GM12878 (cell line): ENCODE measurements at regions not wholly inside any gene's neighbourhood (a gene's known extent, or its start where the extent isn't known, plus 50 kb on each side); places are given as distances from the start of the nearest gene placed in this dataset.
A peak's percentile ranks its signal among the peaks of the same experiment; 100 is the strongest.

ENCODE experiments used
- ATAC-seq: fragments of 200-7000 bp; cut with Tn5 transposase; 3 replicates; pipeline ENCODE4 v1.9.1; 2020; ENCODE audit warnings: mild to moderate bottlenecking, moderate library complexity
- BruUV-seq: library from RNA; stranded (reverse); fragments of 400-500 nt; replicated peaks from 2 replicates; lab custom pipeline; 2021; lab: Mats Ljungman, UMichigan
- CTCF ChIA-PET: fragments of 300-600 bp; sonication (Branson Sonifier 250); formaldehyde crosslinking; extraction: SDS; loops from one replicate; lab custom pipeline; 2021; ENCODE audit warnings: inconsistent platforms; lab: Yijun Ruan, JAX
- POLR2A ChIA-PET: fragments of 350-600 bp; formaldehyde crosslinking; extraction: SDS; loops from one replicate; lab custom pipeline; 2021; ENCODE audit warnings: inconsistent platforms; lab: Charles Lee
- RAD21 ChIA-PET: fragments of 300-600 bp; sonication (Branson Sonifier 250); formaldehyde crosslinking; loops from one replicate; lab custom pipeline; 2023; ENCODE audit warnings: antibody characterized with exemption; ENCODE audit not compliant: unreplicated experiment; lab: Charles Lee
- SMC1A ChIA-PET: fragments of 300-600 bp; sonication (Branson Sonifier 250); formaldehyde crosslinking; loops from one replicate; lab custom pipeline; 2023; ENCODE audit not compliant: unreplicated experiment, uncharacterized antibody; lab: Charles Lee
- DNase-seq: peaks from one replicate; pipeline ENCODE4 v3.0.0-alpha.2; 2011; ENCODE audit warnings: low read depth, low spot score
- FAIRE-seq: peaks from 3 replicates; lab custom pipeline; 2011; peaks lifted over from hg19 to GRCh38; lab: Jason Lieb, UNC
- H2AFZ ChIP-seq: 2 replicates; pipeline ENCODE4 v1.6.0; 2011; ENCODE audit warnings: low read depth, low read length, control low read depth; ENCODE audit not compliant: control insufficient read depth
- H3K27ac ChIP-seq: 2 replicates; pipeline ENCODE4 v1.5.1; 2011; ENCODE audit warnings: control low read depth; ENCODE audit not compliant: control insufficient read depth, insufficient read depth
- H3K27me3 ChIP-seq, 2 experiments: replicated peaks in 1 of 2; 2 replicates each; pipeline versions ENCODE4 v1.6.0 to v1.6.1; 2011; ENCODE audit warnings: low read length in 1 of 2; ENCODE audit not compliant: control insufficient read depth in 2 of 2, insufficient read depth in 2 of 2
- H3K36me3 ChIP-seq, 2 experiments: 2 replicates each; pipeline ENCODE4 v1.5.1; 2011; ENCODE audit warnings: low read length in 1 of 2; ENCODE audit not compliant: control insufficient read depth in 2 of 2, insufficient read depth in 2 of 2
- H3K4me1 ChIP-seq: 2 replicates; pipeline ENCODE4 v1.6.1; 2011; ENCODE audit warnings: mild to moderate bottlenecking, low read length, moderate library complexity, mixed read lengths; ENCODE audit not compliant: control insufficient read depth, insufficient read depth
- H3K4me2 ChIP-seq: 2 replicates; pipeline ENCODE4 v1.6.0; 2011; ENCODE audit warnings: control low read depth; ENCODE audit not compliant: control insufficient read depth, insufficient read depth
- H3K4me3 ChIP-seq: fragments of 200-600 bp; sonication (generic); 2 replicates; pipeline ENCODE4 v1.5.1; 2016
- H3K79me2 ChIP-seq: 2 replicates; pipeline ENCODE4 v1.6.0; 2011; ENCODE audit warnings: low read length; ENCODE audit not compliant: control insufficient read depth, insufficient read depth
- H3K9ac ChIP-seq: 2 replicates; pipeline ENCODE4 v1.8.0; 2011; ENCODE audit warnings: low read length, control low read depth, mixed read lengths; ENCODE audit not compliant: control insufficient read depth, insufficient read depth
- H3K9me3 ChIP-seq: replicated peaks from 3 replicates; pipeline ENCODE4 v1.5.1; 2011; ENCODE audit warnings: mild to moderate bottlenecking, low read length; ENCODE audit not compliant: control insufficient read depth, insufficient read depth
- H4K20me1 ChIP-seq: 2 replicates; pipeline ENCODE4 v1.6.0; 2011; ENCODE audit not compliant: control insufficient read depth, insufficient read depth
- DPF2 ChIP-seq: fragments of 450-650 bp; IDR thresholded peaks from 2 replicates; pipeline ENCODE4 v1.6.1; 2017; ENCODE audit warnings: mild to moderate bottlenecking
- EED ChIP-seq: sonication (generic); IDR thresholded peaks from 2 replicates; pipeline ENCODE4 v1.6.1; 2016; ENCODE audit warnings: antibody characterized with exemption, low read depth
- EGR1 ChIP-seq, 2 experiments: IDR thresholded peaks; 1 replicate in 1 of 2; 2 replicates in 1 of 2; pipeline ENCODE4 v1.6.1; 2011 to 2012; ENCODE audit warnings: low read depth in 2 of 2, low read length in 2 of 2, borderline replicate concordance in 1 of 2, mild to moderate bottlenecking in 1 of 2, moderate library complexity in 1 of 2
- EP300 ChIP-seq, 2 experiments: fragments of 150-350 bp in 1 of 2; IDR thresholded peaks; 2 replicates each; pipeline ENCODE4 v1.6.1; 2011 to 2012; ENCODE audit warnings: low read depth in 2 of 2, low read length in 2 of 2, borderline replicate concordance in 1 of 2, improper control_type of control experiment in 1 of 2, inconsistent platforms in 1 of 2; ENCODE audit not compliant: control insufficient read depth in 1 of 2
- NFIC ChIP-seq: IDR thresholded peaks from 2 replicates; pipeline ENCODE4 v1.6.1; 2012; ENCODE audit warnings: low read depth, mild to moderate bottlenecking, inconsistent platforms, low read length, moderate library complexity
- POU2F2 ChIP-seq: IDR thresholded peaks from 3 replicates; pipeline ENCODE4 v1.6.1; 2011; ENCODE audit warnings: low read depth, mild to moderate bottlenecking, low read length, borderline replicate concordance
- SIX5 ChIP-seq: IDR thresholded peaks from 2 replicates; pipeline ENCODE4 v1.6.1; 2011; ENCODE audit warnings: mild to moderate bottlenecking, low read depth, low read length, moderate library complexity; ENCODE audit not compliant: severe bottlenecking
- SPI1 ChIP-seq: IDR thresholded peaks from 2 replicates; pipeline ENCODE4 v1.6.1; 2011; ENCODE audit warnings: low read depth, mild to moderate bottlenecking, low read length, moderate library complexity, borderline replicate concordance; ENCODE audit not compliant: insufficient read depth
- USF2 ChIP-seq: IDR thresholded peaks from 2 replicates; pipeline ENCODE4 v1.6.1; 2011; ENCODE audit warnings: low read depth, low read length, improper control_type of control experiment, borderline replicate concordance
- ZBTB33 ChIP-seq: fragments of 450-650 bp; IDR thresholded peaks from 2 replicates; pipeline ENCODE4 v1.6.1; 2017; ENCODE audit warnings: mild to moderate bottlenecking
- WGBS: methylation state at CpG from one replicate; pipeline ENCODE4 v1.1.6; 2016; ENCODE audit warnings: low lambda C conversion rate; ENCODE audit not compliant: insufficient replicate concordance, insufficient coverage; ENCODE audit errors: missing lambda C conversion rate; 5-methylcytosine and 5-hydroxymethylcytosine counted together
- in situ Hi-C: fragments of 300-500 bp; cut with MboI; formaldehyde crosslinking; loops from 9 replicates; pipeline ENCODE4 v1.14.3; 2018; ENCODE audit warnings: mixed read lengths
- intact Hi-C: fragments of 100-400 bp; cut with micrococcal nuclease; formaldehyde crosslinking; loops from one replicate; pipeline ENCODE4 v1.14.2; 2022; ENCODE audit not compliant: unreplicated experiment

GRCh38 chr3:27591312-27592210 is 107.4 kb upstream of the SLC4A7 start (continued):
- TF ChIP-seq POU2F2 = peak; percentile 95; the same call in 2 of the 3 replicates

DNA sequence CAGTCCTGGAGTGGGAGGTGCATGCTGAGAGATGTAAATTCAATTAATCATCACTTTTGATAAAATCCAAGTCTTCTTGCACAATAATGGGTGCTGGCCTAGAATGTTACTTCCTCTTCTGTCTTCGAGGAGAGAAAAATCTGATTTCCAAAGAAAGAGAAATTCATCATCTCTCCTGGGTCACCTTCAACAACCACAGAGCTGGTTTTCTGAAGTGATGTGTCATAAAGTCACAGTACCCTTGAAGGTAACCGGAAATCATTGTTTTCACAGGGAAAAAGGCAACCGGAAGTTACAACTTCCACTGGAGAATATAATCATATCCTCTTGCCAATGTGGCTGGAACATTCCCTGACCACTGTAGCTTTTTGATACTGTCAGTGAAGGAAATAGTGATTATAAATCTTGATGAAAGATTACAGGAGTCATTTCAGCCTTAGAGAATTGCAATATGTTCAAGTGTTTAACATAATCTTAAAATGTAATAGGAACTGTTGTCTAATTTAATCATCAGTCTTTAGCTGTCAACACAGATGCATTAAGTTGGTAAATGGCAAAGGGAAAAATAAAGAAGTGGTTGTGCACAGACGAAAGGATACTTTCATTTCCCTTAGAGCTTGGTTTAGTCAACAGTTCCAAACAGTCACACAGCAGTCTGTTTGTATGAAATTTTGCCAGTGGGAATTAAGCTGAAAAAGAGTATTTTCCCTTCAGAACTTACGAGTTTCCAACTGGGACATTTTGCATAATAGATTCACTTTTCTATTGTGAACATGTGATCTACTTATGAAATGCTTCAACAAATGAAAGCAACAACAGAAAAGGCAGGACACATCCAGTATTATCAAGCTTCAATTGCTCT is 106.5 kb upstream of the SLC4A7 start:
- Histone ChIP-seq H4K20me1 (no peaks in the 10 kb centered on the region), H3K4me3 (no peak overlapping the region), H3K4me2 (0 out of 2 replicates have a peak overlapping the region, but pooled peaks have one; percentile 60), H3K27me3 (no peaks in the 10 kb centered on the region; a peak in 1 of 4 replicates), H3K36me3 (no peaks in the 10 kb centered on the region), H3K9me3 (no peaks in the 10 kb centered on the region), H3K79me2 (no peaks in the 10 kb centered on the region), H3K9ac (no peak overlapping the region), H2AFZ (no peak overlapping the region; the same call in 1 of the 2 replicates), H3K27ac (no peak overlapping the region), H3K4me1 (peaks cover 16% of the 10 kb centered on the region)
- no TSS peak for BruUV-seq
- ChIA-PET RAD21 (interaction anchor here (1.1 kb wide), 1 partner anchor 91 kb away, joined by 3 read pairs; no protein-coding TSS in a partner anchor), POLR2A (interaction anchor here (0.5 kb wide), 1 partner anchor 128 kb away, joined by 5 read pairs; no protein-coding TSS in a partner anchor), SMC1A (interaction anchor here (0.6 to 2.2 kb wide), 7 partner anchors 8 to 279 kb away, joined by 3 to 8 read pairs (median 4); no protein-coding TSS in a partner anchor), CTCF (interaction anchor here (1.1 to 1.4 kb wide), 3 partner anchors 12 to 91 kb away, joined by 3 to 5 read pairs (median 4); no protein-coding TSS in a partner anchor)
- ATAC-seq = peak; percentile 49
- in situ Hi-C loops (no loop called here), intact Hi-C loops (no loop called here)
- DNase-seq = no peak
- 8% methylated on average over 5 of the region's 5 CpGs for WGBS
- FAIRE-seq = no peak
- TF ChIP-seq EED (0 out of 2 replicates have a peak, but pooled peaks have one; percentile 24), EP300 (IDR thresholded peaks at IDR 0.05; ENCODE audit: borderline replicate concordance in 1 of 2, control insufficient read depth in 1 of 2, low read depth in 2 of 2, low read length in 2 of 2) (no peak), ZBTB33 (no peak), SIX5 (no peak), EGR1 (IDR thresholded peaks at IDR 0.05; ENCODE audit: borderline replicate concordance in 1 of 2, low read depth in 2 of 2, low read length in 2 of 2) (no peak), DPF2 (no peak), NFIC (no peak), SPI1 (peak; percentile 39; the same call in 1 of the 2 replicates), USF2 (no peak)
